ENCODE measurements at regions not wholly inside any gene's neighbourhood (a gene's known extent, or its start where the extent isn't known, plus 50 kb on each side); places are given as distances from the start of the nearest gene placed in this dataset.
"Not testable (repeated sequence)": the region's sequence is repeated elsewhere in the genome, so short reads cannot be mapped to it uniquely, and the experiment has no call there.

DNA sequence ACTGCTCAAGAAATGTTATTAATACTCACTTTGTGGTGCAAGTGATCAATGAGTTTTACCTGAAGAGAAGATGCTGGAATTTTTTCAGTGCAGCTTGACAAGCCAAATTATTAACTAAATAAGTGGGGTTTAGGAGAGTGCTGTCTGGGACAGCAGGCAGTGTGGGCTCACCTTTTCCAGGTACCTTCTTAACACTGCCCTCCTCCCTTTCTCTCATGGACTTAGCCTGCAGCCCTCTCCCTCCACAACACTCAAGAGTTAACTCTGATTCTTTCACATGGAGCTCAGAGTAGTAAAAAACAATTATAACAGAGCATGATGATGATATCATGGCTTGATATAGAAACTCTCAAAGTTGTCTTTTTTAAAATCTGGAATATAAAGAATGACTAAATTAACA is 404.8 kb upstream of the SLC30A5 start:
- Histone ChIP-seq H2AFZ (ENCODE audit: insufficient read depth, low read depth, low read length, poor library complexity, severe bottlenecking) (no peak overlapping the region), H4K20me1 (ENCODE audit: control insufficient read depth, insufficient read depth, low read length, poor library complexity, severe bottlenecking) (no peaks in the 10 kb centered on the region), H3K4me2 (replicated peaks; ENCODE audit: low read depth, low read length, poor library complexity, severe bottlenecking) (no peak overlapping the region), H3K36me3 (replicated peaks in 1 of 2; ENCODE audit: control extremely low read depth in 1 of 2, control insufficient read depth in 1 of 2, extremely low read depth in 1 of 2, insufficient read depth in 2 of 2, low read length in 1 of 2) (no peaks in the 10 kb centered on the region), H3K4me3 (ENCODE audit: control extremely low read depth in 1 of 5, extremely low read depth in 1 of 5, insufficient read depth in 1 of 5, low read depth in 2 of 5, low read length in 4 of 5) (no peak overlapping the region), H3K9me3 (ENCODE audit: control extremely low read depth in 1 of 3, control insufficient read depth in 2 of 3, insufficient read depth in 1 of 3, low read length in 2 of 3) (peaks cover 0 to 8% (median 0%) of the 10 kb centered on the region in 3 donors), H3K9ac (ENCODE audit: low read length) (no peak overlapping the region), H3K79me2 (ENCODE audit: control insufficient read depth, insufficient read depth, low read length) (no peaks in the 10 kb centered on the region), H3K4me1 (ENCODE audit: control insufficient read depth in 2 of 2, insufficient read depth in 2 of 2, low read length in 2 of 2) (no peaks in the 10 kb centered on the region), H3K27ac (ENCODE audit: low read length in 2 of 2) (no peak overlapping the region), H3K27me3 (replicated peaks in 1 of 4; ENCODE audit: control extremely low read depth in 1 of 4, control insufficient read depth in 3 of 4, insufficient read depth in 4 of 4, low read length in 3 of 4) (no peaks in the 10 kb centered on the region)
- no peak overlapping the region for H3K4me3 Mint-ChIP-seq
- intact Hi-C loops (cut with micrococcal nuclease), result no loop called here
- CTCF ChIA-PET, result no interaction called here
- ATAC-seq (ENCODE audit: low read depth) (no peak), DNase-seq (no peak)
- POLR2A ChIA-PET, result no interaction called here
- no peaks in the 10 kb centered on the region for H3K9me3 Mint-ChIP-seq (ENCODE audit: insufficient read depth)
- peaks cover 5% of the 10 kb centered on the region for H3K27me3 Mint-ChIP-seq
- no peak overlapping the region for H3K27ac Mint-ChIP-seq
- TF ChIP-seq, protein P1, sequence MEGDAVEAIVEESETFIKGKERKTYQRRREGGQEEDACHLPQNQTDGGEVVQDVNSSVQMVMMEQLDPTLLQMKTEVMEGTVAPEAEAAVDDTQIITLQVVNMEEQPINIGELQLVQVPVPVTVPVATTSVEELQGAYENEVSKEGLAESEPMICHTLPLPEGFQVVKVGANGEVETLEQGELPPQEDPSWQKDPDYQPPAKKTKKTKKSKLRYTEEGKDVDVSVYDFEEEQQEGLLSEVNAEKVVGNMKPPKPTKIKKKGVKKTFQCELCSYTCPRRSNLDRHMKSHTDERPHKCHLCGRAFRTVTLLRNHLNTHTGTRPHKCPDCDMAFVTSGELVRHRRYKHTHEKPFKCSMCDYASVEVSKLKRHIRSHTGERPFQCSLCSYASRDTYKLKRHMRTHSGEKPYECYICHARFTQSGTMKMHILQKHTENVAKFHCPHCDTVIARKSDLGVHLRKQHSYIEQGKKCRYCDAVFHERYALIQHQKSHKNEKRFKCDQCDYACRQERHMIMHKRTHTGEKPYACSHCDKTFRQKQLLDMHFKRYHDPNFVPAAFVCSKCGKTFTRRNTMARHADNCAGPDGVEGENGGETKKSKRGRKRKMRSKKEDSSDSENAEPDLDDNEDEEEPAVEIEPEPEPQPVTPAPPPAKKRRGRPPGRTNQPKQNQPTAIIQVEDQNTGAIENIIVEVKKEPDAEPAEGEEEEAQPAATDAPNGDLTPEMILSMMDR (IDR thresholded peaks at IDR 0.05), result no peak
- no peak for TF ChIP-seq EZH2 (IDR thresholded peaks at IDR 0.05; ENCODE audit: borderline replicate concordance, insufficient read depth, low read depth, low read length, poor library complexity, severe bottlenecking)
- H3K4me1 Mint-ChIP-seq, result no peaks in the 10 kb centered on the region

DNA sequence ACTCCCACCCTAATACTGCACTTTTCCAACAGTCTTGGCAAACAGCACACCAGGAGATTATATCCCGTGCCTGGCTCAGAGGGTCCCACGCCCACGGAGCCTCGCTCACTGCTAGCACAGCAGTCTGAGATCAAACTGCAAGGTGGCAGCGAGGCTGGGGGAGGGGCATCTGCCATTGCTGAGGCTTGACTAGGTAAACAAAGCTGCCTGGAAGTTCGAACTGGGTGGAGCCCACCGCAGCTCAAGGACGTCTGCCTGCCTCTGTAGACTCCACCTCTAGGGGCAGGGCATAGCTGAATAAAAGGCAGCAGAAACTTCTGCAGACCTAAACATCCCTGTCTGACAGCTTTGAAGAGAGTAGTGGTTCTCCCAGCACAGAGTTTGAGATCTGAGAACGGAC is 401.9 kb upstream of the SLC30A5 start:
- H3K4me3 Mint-ChIP-seq; ATAC-seq (ENCODE audit: low read depth); H3K27me3 Mint-ChIP-seq; H3K9me3 ChIP-seq (ENCODE audit: control extremely low read depth in 1 of 3, control insufficient read depth in 2 of 3, insufficient read depth in 1 of 3, low read length in 2 of 3); H3K4me2 ChIP-seq (replicated peaks; ENCODE audit: low read depth, low read length, poor library complexity, severe bottlenecking); DNase-seq; H3K4me3 ChIP-seq (ENCODE audit: control extremely low read depth in 1 of 5, extremely low read depth in 1 of 5, insufficient read depth in 1 of 5, low read depth in 2 of 5, low read length in 4 of 5); H2AFZ ChIP-seq (ENCODE audit: insufficient read depth, low read depth, low read length, poor library complexity, severe bottlenecking); H4K20me1 ChIP-seq (ENCODE audit: control insufficient read depth, insufficient read depth, low read length, poor library complexity, severe bottlenecking); H3K9ac ChIP-seq (ENCODE audit: low read length); H3K27ac ChIP-seq (ENCODE audit: low read length in 2 of 2); intact Hi-C loops (cut with micrococcal nuclease); H3K4me1 Mint-ChIP-seq; H3K27me3 ChIP-seq (replicated peaks in 1 of 4; ENCODE audit: control extremely low read depth in 1 of 4, control insufficient read depth in 3 of 4, insufficient read depth in 4 of 4, low read length in 3 of 4); H3K27ac Mint-ChIP-seq; CTCF ChIA-PET; POLR2A ChIA-PET; H3K4me1 ChIP-seq (ENCODE audit: control insufficient read depth in 2 of 2, insufficient read depth in 2 of 2, low read length in 2 of 2); H3K79me2 ChIP-seq (ENCODE audit: control insufficient read depth, insufficient read depth, low read length); H3K36me3 ChIP-seq (replicated peaks in 1 of 2; ENCODE audit: control extremely low read depth in 1 of 2, control insufficient read depth in 1 of 2, extremely low read depth in 1 of 2, insufficient read depth in 2 of 2, low read length in 1 of 2); H3K9me3 Mint-ChIP-seq (ENCODE audit: insufficient read depth): not testable (repeated sequence)
- 94% methylated on average over 5 of the region's 9 CpGs for WGBS (ENCODE audit: insufficient coverage)
